Left ventricle myocardium inferior (tissue), 1 donor: ENCODE measurements at regions not wholly inside any gene's neighbourhood (a gene's known extent, or its start where the extent isn't known, plus 50 kb on each side); places are given as distances from the start of the nearest gene placed in this dataset.

Experiments
- DNase-seq: peaks from one replicate; pipeline ENCODE4 v3.0.0-alpha.2; 2020
- H3K27ac ChIP-seq: fragments of 200-600 bp; replicated peaks from 2 replicates; pipeline ENCODE4 v1.8.0; 2021
- H3K27me3 ChIP-seq: fragments of 200-600 bp; 2 replicates; pipeline ENCODE4 v1.8.0; 2021; ENCODE audit warnings: low read depth
- H3K36me3 ChIP-seq: fragments of 200-600 bp; 2 replicates; pipeline ENCODE4 v1.8.0; 2021
- H3K4me1 ChIP-seq: fragments of 200-600 bp; 2 replicates; pipeline ENCODE4 v1.8.0; 2021
- H3K4me3 ChIP-seq: fragments of 200-600 bp; 2 replicates; pipeline ENCODE4 v1.8.0; 2021; ENCODE audit warnings: mild to moderate bottlenecking, moderate library complexity
- H3K9me3 ChIP-seq: fragments of 200-600 bp; replicated peaks from 2 replicates; pipeline ENCODE4 v1.8.0; 2021
- intact Hi-C: fragments of 100-400 bp; cut with micrococcal nuclease; formaldehyde crosslinking; loops from one replicate; pipeline ENCODE4 v1.11.0; 2022
- TF ChIP-seq, protein P1 (sequence below): fragments of 200-600 bp; IDR thresholded peaks from 2 replicates; pipeline ENCODE4 v1.8.0; 2021; ENCODE audit warnings: antibody characterized with exemption, mild to moderate bottlenecking, borderline replicate concordance
- donor health status: DM: no; HTN: yes; CAD: no; lungs with severe emphysema.

DNA sequence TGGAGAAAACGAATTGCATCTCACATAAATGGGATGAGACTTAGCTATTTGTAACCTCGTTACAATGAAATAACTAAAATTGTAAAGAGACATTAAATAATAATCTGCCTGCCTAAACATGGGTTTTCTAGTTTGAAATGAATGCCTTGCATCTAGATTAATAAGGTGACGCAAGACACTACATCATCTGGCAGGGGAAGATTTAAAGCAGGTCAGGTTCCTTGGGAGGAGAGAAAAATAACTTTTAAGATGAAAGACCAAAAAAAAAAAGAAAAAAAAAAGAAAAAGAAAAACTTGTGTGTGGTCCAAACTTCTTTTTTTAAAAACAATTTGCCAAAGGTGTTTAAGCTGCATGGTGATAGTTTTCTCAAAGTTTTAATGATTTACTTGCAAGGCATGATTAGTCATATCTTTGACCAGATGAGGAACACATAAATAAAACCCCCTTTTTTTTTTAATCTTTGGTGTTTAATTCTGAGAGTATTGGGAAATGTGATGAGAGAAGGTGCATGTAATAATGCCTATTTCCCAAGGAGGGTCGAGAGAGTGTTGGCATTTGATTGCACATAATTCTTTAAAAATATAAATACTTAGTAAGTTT lies 122.9 kb upstream of the ADAMTSL1 start:
- Histone ChIP-seq H3K27ac (no peak overlapping the region), H3K4me1 (peaks cover 3% of the 10 kb centered on the region), H3K4me3 (no peak overlapping the region), H3K9me3 (no peaks in the 10 kb centered on the region), H3K36me3 (no peaks in the 10 kb centered on the region), H3K27me3 (no peaks in the 10 kb centered on the region)
- no peak for DNase-seq
- TF ChIP-seq, protein P1, sequence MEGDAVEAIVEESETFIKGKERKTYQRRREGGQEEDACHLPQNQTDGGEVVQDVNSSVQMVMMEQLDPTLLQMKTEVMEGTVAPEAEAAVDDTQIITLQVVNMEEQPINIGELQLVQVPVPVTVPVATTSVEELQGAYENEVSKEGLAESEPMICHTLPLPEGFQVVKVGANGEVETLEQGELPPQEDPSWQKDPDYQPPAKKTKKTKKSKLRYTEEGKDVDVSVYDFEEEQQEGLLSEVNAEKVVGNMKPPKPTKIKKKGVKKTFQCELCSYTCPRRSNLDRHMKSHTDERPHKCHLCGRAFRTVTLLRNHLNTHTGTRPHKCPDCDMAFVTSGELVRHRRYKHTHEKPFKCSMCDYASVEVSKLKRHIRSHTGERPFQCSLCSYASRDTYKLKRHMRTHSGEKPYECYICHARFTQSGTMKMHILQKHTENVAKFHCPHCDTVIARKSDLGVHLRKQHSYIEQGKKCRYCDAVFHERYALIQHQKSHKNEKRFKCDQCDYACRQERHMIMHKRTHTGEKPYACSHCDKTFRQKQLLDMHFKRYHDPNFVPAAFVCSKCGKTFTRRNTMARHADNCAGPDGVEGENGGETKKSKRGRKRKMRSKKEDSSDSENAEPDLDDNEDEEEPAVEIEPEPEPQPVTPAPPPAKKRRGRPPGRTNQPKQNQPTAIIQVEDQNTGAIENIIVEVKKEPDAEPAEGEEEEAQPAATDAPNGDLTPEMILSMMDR, result no peak
- intact Hi-C loops, result no loop called here

DNA sequence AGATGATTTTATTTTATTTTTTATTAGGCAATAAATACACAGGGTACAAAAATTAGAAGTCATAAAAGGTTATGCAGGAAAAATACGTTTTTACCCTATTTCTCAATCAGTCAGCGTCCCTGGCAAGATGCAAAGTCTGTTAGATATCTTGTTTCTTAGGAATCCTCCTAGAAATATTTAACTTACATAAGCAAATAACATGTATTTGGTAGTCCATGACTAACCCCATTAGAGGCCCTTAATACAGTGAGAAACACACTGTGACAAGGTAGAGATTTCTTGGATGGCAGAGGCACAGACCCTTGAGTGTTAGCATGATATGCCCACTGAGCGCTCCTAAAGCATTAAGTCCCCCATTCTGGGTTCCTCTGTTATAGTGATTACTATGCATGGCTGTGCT lies 121.2 kb upstream of the ADAMTSL1 start:
- Histone ChIP-seq H3K27ac (no peak overlapping the region), H3K27me3 (no peaks in the 10 kb centered on the region), H3K9me3 (no peaks in the 10 kb centered on the region), H3K36me3 (no peaks in the 10 kb centered on the region), H3K4me3 (no peak overlapping the region), H3K4me1 (no peaks in the 10 kb centered on the region)
- TF ChIP-seq, protein P1, result no peak
- DNase-seq, result no peak
- intact Hi-C loops, result no loop called here

DNA sequence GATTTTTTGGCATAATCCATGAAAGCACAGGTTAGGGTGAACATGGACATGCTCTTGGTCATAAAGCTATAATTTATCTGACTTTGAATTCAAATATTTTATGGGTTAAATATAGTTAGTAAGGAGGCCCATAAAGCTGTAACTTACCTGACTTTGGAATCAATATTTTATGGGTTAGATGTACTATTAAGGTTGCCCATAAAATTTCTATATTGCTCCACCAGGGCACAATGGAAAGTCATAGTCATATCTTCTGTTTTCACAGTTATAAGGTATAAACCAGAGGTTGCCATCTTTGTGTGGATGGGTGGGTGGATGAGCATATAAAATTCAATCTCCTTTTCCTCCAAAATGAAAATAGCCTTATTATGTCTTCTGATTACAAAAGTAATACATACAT lies 120.5 kb upstream of the ADAMTSL1 start:
- Histone ChIP-seq H3K9me3 (no peaks in the 10 kb centered on the region), H3K4me1 (no peaks in the 10 kb centered on the region), H3K4me3 (no peak overlapping the region), H3K27ac (no peak overlapping the region), H3K36me3 (no peaks in the 10 kb centered on the region), H3K27me3 (no peaks in the 10 kb centered on the region)
- intact Hi-C loops, result no loop called here
- no peak for DNase-seq
- TF ChIP-seq, protein P1, result no peak

DNA sequence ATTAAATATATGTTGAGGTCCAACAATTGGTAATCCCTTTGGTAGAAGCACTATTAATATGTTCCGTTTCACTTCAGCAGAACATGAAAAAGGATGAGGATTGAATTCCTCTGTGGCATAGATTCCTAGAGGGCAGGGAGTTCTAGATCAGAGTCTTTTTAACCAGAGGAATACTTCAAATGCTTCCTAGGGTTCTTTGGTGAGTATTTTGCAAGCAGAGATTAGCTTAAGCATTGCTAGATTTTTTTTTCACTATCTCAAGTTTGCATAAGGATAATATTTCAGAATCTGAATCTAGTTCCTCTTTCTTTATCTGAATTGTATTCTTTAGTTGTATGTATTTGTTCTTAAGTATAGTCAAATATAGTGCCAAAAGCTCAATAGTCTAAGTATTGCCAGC lies 116.6 kb upstream of the ADAMTSL1 start:
- H3K4me1 ChIP-seq, result peaks cover 18% of the 10 kb centered on the region
- intact Hi-C loops, result no loop called here
- no peak overlapping the region for H3K4me3 ChIP-seq
- no peak for DNase-seq
- TF ChIP-seq, protein P1, result no peak
- H3K36me3 ChIP-seq, result no peaks in the 10 kb centered on the region
- no peaks in the 10 kb centered on the region for H3K27me3 ChIP-seq
- H3K27ac ChIP-seq, result no peak overlapping the region
- no peaks in the 10 kb centered on the region for H3K9me3 ChIP-seq

DNA sequence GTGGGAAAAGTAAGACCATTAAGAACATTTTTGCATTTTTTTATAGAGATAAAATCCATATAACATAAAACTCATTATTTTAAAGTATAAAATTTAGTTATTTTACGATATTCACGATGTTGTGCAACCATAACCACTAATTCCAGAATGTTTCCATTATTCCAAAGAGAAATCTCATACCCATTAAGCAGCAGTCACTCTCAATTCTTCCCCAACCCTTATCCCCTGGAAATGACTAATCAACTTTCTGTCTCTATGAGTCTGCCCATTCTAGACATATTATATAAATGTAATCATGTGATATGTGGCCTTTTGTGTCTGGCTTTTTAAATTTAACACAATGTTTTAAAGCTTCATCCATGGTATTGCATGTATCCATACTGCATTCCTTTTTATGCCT lies 115.6 kb upstream of the ADAMTSL1 start:
- no peaks in the 10 kb centered on the region for H3K9me3 ChIP-seq
- H3K27ac ChIP-seq, result no peak overlapping the region
- intact Hi-C loops, result no loop called here
- no peaks in the 10 kb centered on the region for H3K27me3 ChIP-seq
- H3K4me1 ChIP-seq, result peaks cover 27% of the 10 kb centered on the region
- no peak overlapping the region for H3K4me3 ChIP-seq
- H3K36me3 ChIP-seq, result no peaks in the 10 kb centered on the region
- DNase-seq, result no peak
- TF ChIP-seq, protein P1, result no peak
